H4 (cell line): ENCODE measurements at regions not wholly inside any gene's neighbourhood (a gene's known extent, or its start where the extent isn't known, plus 50 kb on each side); places are given as distances from the start of the nearest gene placed in this dataset.

Experiments
- DNase-seq: peaks from one replicate; pipeline ENCODE4 v3.0.0-alpha.2; 2015; ENCODE audit warnings: low spot score

GRCh38 chr2:16412321-16413030, 253.2 kb downstream of the CYRIA start:
- DNase-seq, result no peak

GRCh38 chr2:16411788-16412187, 253.8 kb downstream of the CYRIA start:
- no peak for DNase-seq

GRCh38 chr2:16409849-16410248, 255.8 kb downstream of the CYRIA start:
- no peak for DNase-seq

GRCh38 chr2:16409006-16409390, 256.6 kb downstream of the CYRIA start:
- DNase-seq, result no peak

GRCh38 chr2:16408331-16409005, 257.2 kb downstream of the CYRIA start:
- no peak for DNase-seq

- no peak for DNase-seq
These were observed 258.3 kb downstream of the CYRIA start for GRCh38 chr2:16407358-16407757.

GRCh38 chr2:16406496-16407289, 258.9 kb downstream of the CYRIA start:
- no peak for DNase-seq

- no peak for DNase-seq
These were observed 260.1 kb downstream of the CYRIA start for GRCh38 chr2:16405551-16405950.

- DNase-seq, result no peak
These were observed 260.9 kb downstream of the CYRIA start for GRCh38 chr2:16404551-16405300.

GRCh38 chr2:16404146-16404545, 261.5 kb downstream of the CYRIA start:
- DNase-seq, result no peak

- no peak for DNase-seq
These were observed 262.7 kb downstream of the CYRIA start for GRCh38 chr2:16402891-16403290.

- DNase-seq, result no peak
These were observed 263.8 kb downstream of the CYRIA start for GRCh38 chr2:16401761-16402300.

- no peak for DNase-seq
These were observed 265.5 kb downstream of the CYRIA start for GRCh38 chr2:16400127-16400623.

GRCh38 chr2:16398486-16399043, 267.1 kb downstream of the CYRIA start:
- DNase-seq, result no peak

GRCh38 chr2:16397681-16398475, 267.8 kb downstream of the CYRIA start:
- DNase-seq, result no peak

GRCh38 chr2:16396986-16397385, 268.6 kb downstream of the CYRIA start:
- no peak for DNase-seq

GRCh38 chr2:16396171-16396570, 269.5 kb downstream of the CYRIA start:
- no peak for DNase-seq

GRCh38 chr2:16395601-16396000, 270.0 kb downstream of the CYRIA start:
- DNase-seq, result no peak

GRCh38 chr2:16394986-16395550, 270.6 kb downstream of the CYRIA start:
- DNase-seq, result no peak
